Activated T-cell treated with anti-CD3 and anti-CD28 coated beads for 4 hours (primary cell): ENCODE measurements at regions not wholly inside any gene's neighbourhood (a gene's known extent, or its start where the extent isn't known, plus 50 kb on each side); places are given as distances from the start of the nearest gene placed in this dataset.
A peak's percentile ranks its signal among the peaks of the same experiment; 100 is the strongest.

Source experiments
- DNase-seq: peaks from one replicate; pipeline ENCODE4 v3.0.0-alpha.2; 2020

- DNase-seq = peak; percentile 18
Measured at GRCh38 chr6:131519670-131520436, 53.2 kb upstream of the ARG1 start.
